SH-SY5Y (cell line): ENCODE measurements at regions not wholly inside any gene's neighbourhood (a gene's known extent, or its start where the extent isn't known, plus 50 kb on each side); places are given as distances from the start of the nearest gene placed in this dataset.

Experiments used
- GATA2 ChIP-seq: IDR thresholded peaks from 2 replicates; pipeline ENCODE4 v1.6.1; 2011; ENCODE audit warnings: mild to moderate bottlenecking, low read depth, low read length
- GATA3 ChIP-seq: IDR thresholded peaks from 2 replicates; pipeline ENCODE4 v1.6.1; 2011; ENCODE audit warnings: low read depth, mild to moderate bottlenecking, low read length, moderate library complexity

GRCh38 chr6:44668976-44669934, 281.7 kb downstream of the CDC5L start:
- TF ChIP-seq GATA2 (no peak), GATA3 (no peak)
